GM23338 (cell line): ENCODE measurements at regions not wholly inside any gene's neighbourhood (a gene's known extent, or its start where the extent isn't known, plus 50 kb on each side); places are given as distances from the start of the nearest gene placed in this dataset.

Source experiments
- ATAC-seq: fragments of 200-7000 bp; cut with Tn5 transposase; 3 replicates; pipeline ENCODE4 v1.9.1; 2020
- DNase-seq: peaks from one replicate; pipeline ENCODE4 v3.0.0-alpha.2; 2015; ENCODE audit warnings: low spot score
- H2AFZ ChIP-seq: fragments of 200-600 bp; sonication (generic); 2 replicates; pipeline ENCODE4 v1.8.0; 2016; ENCODE audit warnings: antibody characterized with exemption, mild to moderate bottlenecking, moderate library complexity
- H3F3A ChIP-seq: fragments of 200-600 bp; sonication (generic); replicated peaks from 2 replicates; pipeline ENCODE4 v1.8.0; 2017; ENCODE audit warnings: antibody characterized with exemption, mixed run types, low read depth
- H3K27ac ChIP-seq: fragments of 200-600 bp; sonication (generic); 2 replicates; pipeline ENCODE4 v1.6.1; 2016; ENCODE audit warnings: low read depth
- H3K27me3 ChIP-seq: fragments of 200-600 bp; sonication (generic); 2 replicates; pipeline ENCODE4 v1.8.0; 2016; ENCODE audit warnings: mild to moderate bottlenecking, mixed run types, moderate library complexity; ENCODE audit not compliant: insufficient read depth
- H3K36me3 ChIP-seq: fragments of 200-600 bp; sonication (generic); 2 replicates; pipeline ENCODE4 v1.8.0; 2016; ENCODE audit warnings: mild to moderate bottlenecking; ENCODE audit not compliant: insufficient read depth
- H3K4me1 ChIP-seq: fragments of 200-600 bp; sonication (generic); 2 replicates; pipeline ENCODE4 v1.8.0; 2016; ENCODE audit warnings: mild to moderate bottlenecking, moderate library complexity; ENCODE audit not compliant: insufficient read depth
- H3K4me2 ChIP-seq: fragments of 200-600 bp; sonication (generic); 2 replicates; pipeline ENCODE4 v1.7.1; 2017; ENCODE audit warnings: mixed run types
- H3K4me3 ChIP-seq: fragments of 200-600 bp; sonication (generic); 2 replicates; pipeline ENCODE4 v1.6.1; 2016; ENCODE audit warnings: mixed run types
- H3K79me2 ChIP-seq: fragments of 200-600 bp; sonication (generic); replicated peaks from 2 replicates; pipeline ENCODE4 v1.8.0; 2017; ENCODE audit warnings: mild to moderate bottlenecking; ENCODE audit not compliant: insufficient read depth
- H3K9me2 ChIP-seq: fragments of 200-600 bp; sonication (generic); 2 replicates; pipeline ENCODE4 v1.8.0; 2017; ENCODE audit not compliant: insufficient read depth
- H4K20me1 ChIP-seq: fragments of 200-600 bp; sonication (generic); replicated peaks from 2 replicates; pipeline ENCODE4 v1.8.0; 2017; ENCODE audit warnings: mild to moderate bottlenecking; ENCODE audit not compliant: insufficient read depth
- H3K27ac Mint-ChIP-seq: 2 replicates; pipeline ENCODE4 v1.8.0; 2020; ENCODE audit warnings: inconsistent platforms, mild to moderate bottlenecking, moderate library complexity, mixed read lengths
- H3K27me3 Mint-ChIP-seq: 3 replicates; pipeline ENCODE4 v1.8.0; 2022; ENCODE audit warnings: low read depth, mild to moderate bottlenecking, moderate library complexity, mixed read lengths, inconsistent platforms; ENCODE audit not compliant: insufficient read depth, poor library complexity
- H3K36me3 Mint-ChIP-seq: 3 replicates; pipeline ENCODE4 v1.8.0; 2021; ENCODE audit warnings: low read depth, mild to moderate bottlenecking, inconsistent platforms, moderate library complexity, mixed read lengths
- H3K4me1 Mint-ChIP-seq: 3 replicates; pipeline ENCODE4 v1.8.0; 2020; ENCODE audit warnings: mild to moderate bottlenecking, inconsistent platforms, mixed read lengths
- H3K4me3 Mint-ChIP-seq: 3 replicates; pipeline ENCODE4 v1.8.0; 2021; ENCODE audit warnings: moderate library complexity, mild to moderate bottlenecking, inconsistent platforms, mixed read lengths
- H3K9me3 Mint-ChIP-seq: 3 replicates; pipeline ENCODE4 v1.8.0; 2020; ENCODE audit warnings: moderate library complexity, mild to moderate bottlenecking, inconsistent platforms, mixed read lengths
- CREB1 ChIP-seq: fragments of 250-450 bp; sonication (Bioruptor Pico); IDR thresholded peaks from 2 replicates; pipeline ENCODE4 v1.5.0; 2020; ENCODE audit warnings: low read depth, mild to moderate bottlenecking, moderate library complexity
- EZH2 ChIP-seq: fragments of 200-600 bp; sonication (generic); IDR thresholded peaks from one replicate; pipeline ENCODE4 v1.8.0; 2017; ENCODE audit warnings: antibody characterized with exemption, mild to moderate bottlenecking, low read depth; ENCODE audit not compliant: unreplicated experiment
- EZH2phosphoT487 ChIP-seq: fragments of 200-600 bp; sonication (generic); IDR thresholded peaks from one replicate; pipeline ENCODE4 v1.8.1; 2018; ENCODE audit warnings: antibody characterized with exemption; ENCODE audit not compliant: unreplicated experiment
- NANOG ChIP-seq: IDR thresholded peaks from 2 replicates; pipeline ENCODE4 v1.6.1; 2016; ENCODE audit warnings: antibody characterized with exemption, borderline replicate concordance
- POLR2AphosphoS5 ChIP-seq: IDR thresholded peaks from 2 replicates; pipeline ENCODE4 v1.6.1; 2016; ENCODE audit warnings: antibody characterized with exemption, low read depth
- ZNF331 ChIP-seq: fragments of 250-450 bp; sonication (Bioruptor Pico); IDR thresholded peaks from 2 replicates; pipeline ENCODE4 v1.5.0; 2020; ENCODE audit warnings: low read depth, mild to moderate bottlenecking, moderate library complexity
- ZNF462 ChIP-seq: fragments of 250-450 bp; sonication (Bioruptor Pico); IDR thresholded peaks from 2 replicates; pipeline ENCODE4 v1.5.0; 2020; ENCODE audit warnings: mild to moderate bottlenecking, moderate library complexity
- TF ChIP-seq, protein P1 (sequence below), 2 experiments: fragments of 200-600 bp in 1 of 2; sonication (generic) in 1 of 2; conservative IDR thresholded peaks; 2 replicates each; pipeline versions ENCODE4 v1.5.1 to v1.6.1; 2016 to 2017; ENCODE audit warnings: antibody characterized with exemption in 2 of 2, low read depth in 2 of 2, mild to moderate bottlenecking in 2 of 2, moderate library complexity in 1 of 2
- TF ChIP-seq, protein P2 (sequence below): IDR thresholded peaks from 2 replicates; pipeline ENCODE4 v1.6.1; 2016; ENCODE audit warnings: antibody characterized with exemption
- TF ChIP-seq, protein P3 (sequence below): IDR thresholded peaks from one replicate; pipeline ENCODE4 v1.6.1; 2018; ENCODE audit warnings: antibody characterized with exemption; ENCODE audit not compliant: unreplicated experiment

GRCh38 chr10:5588080-5588453 lies 63.3 kb downstream of the CALML3 start (continued):
- TF ChIP-seq, protein P1, sequence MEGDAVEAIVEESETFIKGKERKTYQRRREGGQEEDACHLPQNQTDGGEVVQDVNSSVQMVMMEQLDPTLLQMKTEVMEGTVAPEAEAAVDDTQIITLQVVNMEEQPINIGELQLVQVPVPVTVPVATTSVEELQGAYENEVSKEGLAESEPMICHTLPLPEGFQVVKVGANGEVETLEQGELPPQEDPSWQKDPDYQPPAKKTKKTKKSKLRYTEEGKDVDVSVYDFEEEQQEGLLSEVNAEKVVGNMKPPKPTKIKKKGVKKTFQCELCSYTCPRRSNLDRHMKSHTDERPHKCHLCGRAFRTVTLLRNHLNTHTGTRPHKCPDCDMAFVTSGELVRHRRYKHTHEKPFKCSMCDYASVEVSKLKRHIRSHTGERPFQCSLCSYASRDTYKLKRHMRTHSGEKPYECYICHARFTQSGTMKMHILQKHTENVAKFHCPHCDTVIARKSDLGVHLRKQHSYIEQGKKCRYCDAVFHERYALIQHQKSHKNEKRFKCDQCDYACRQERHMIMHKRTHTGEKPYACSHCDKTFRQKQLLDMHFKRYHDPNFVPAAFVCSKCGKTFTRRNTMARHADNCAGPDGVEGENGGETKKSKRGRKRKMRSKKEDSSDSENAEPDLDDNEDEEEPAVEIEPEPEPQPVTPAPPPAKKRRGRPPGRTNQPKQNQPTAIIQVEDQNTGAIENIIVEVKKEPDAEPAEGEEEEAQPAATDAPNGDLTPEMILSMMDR (conservative IDR thresholded peaks at IDR 0.05; ENCODE audit: low read depth in 2 of 2): no peak
- no peak for TF ChIP-seq ZNF331
- TF ChIP-seq, protein P2, sequence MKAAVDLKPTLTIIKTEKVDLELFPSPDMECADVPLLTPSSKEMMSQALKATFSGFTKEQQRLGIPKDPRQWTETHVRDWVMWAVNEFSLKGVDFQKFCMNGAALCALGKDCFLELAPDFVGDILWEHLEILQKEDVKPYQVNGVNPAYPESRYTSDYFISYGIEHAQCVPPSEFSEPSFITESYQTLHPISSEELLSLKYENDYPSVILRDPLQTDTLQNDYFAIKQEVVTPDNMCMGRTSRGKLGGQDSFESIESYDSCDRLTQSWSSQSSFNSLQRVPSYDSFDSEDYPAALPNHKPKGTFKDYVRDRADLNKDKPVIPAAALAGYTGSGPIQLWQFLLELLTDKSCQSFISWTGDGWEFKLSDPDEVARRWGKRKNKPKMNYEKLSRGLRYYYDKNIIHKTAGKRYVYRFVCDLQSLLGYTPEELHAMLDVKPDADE: no peak
- no peak for TF ChIP-seq POLR2AphosphoS5

DNA sequence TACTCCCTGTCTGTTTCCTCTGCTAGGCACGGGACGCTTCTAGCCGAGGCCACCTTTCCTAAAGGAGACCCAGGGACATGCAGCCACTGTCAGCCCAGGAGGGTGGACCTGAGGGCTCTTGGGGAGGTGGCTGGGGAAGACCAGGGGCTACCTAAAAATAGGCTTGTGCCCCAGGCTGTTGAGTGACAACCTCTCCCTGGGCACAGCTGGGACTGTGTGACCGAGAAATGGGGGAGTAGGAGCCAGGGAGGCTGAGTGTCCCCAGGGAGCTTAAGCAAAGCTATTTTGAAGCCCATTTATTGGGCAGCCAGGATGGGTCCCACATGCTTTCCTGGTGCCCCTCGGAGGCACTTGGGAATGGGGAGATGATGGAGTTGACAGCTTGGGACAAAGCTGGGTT lies 63.8 kb downstream of the CALML3 start:
- Histone ChIP-seq H3K27me3 (no peaks in the 10 kb centered on the region), H3K9me2 (no peaks in the 10 kb centered on the region), H3K79me2 (no peaks in the 10 kb centered on the region), H2AFZ (no peak overlapping the region), H3K4me3 (no peak overlapping the region), H3K27ac (no peak overlapping the region), H3F3A (no peaks in the 10 kb centered on the region), H4K20me1 (no peaks in the 10 kb centered on the region), H3K4me2 (no peak overlapping the region), H3K36me3 (no peaks in the 10 kb centered on the region), H3K4me1 (peaks cover 45% of the 10 kb centered on the region)
- Mint-ChIP-seq H3K4me3 (no peak overlapping the region), H3K9me3 (no peaks in the 10 kb centered on the region), H3K36me3 (no peaks in the 10 kb centered on the region), H3K27me3 (peaks cover 14% of the 10 kb centered on the region), H3K27ac (no peak overlapping the region), H3K4me1 (peaks cover 47% of the 10 kb centered on the region)
- TF ChIP-seq ZNF331: no peak
- TF ChIP-seq NANOG: no peak
- no peak for TF ChIP-seq EZH2
- TF ChIP-seq, protein P3, sequence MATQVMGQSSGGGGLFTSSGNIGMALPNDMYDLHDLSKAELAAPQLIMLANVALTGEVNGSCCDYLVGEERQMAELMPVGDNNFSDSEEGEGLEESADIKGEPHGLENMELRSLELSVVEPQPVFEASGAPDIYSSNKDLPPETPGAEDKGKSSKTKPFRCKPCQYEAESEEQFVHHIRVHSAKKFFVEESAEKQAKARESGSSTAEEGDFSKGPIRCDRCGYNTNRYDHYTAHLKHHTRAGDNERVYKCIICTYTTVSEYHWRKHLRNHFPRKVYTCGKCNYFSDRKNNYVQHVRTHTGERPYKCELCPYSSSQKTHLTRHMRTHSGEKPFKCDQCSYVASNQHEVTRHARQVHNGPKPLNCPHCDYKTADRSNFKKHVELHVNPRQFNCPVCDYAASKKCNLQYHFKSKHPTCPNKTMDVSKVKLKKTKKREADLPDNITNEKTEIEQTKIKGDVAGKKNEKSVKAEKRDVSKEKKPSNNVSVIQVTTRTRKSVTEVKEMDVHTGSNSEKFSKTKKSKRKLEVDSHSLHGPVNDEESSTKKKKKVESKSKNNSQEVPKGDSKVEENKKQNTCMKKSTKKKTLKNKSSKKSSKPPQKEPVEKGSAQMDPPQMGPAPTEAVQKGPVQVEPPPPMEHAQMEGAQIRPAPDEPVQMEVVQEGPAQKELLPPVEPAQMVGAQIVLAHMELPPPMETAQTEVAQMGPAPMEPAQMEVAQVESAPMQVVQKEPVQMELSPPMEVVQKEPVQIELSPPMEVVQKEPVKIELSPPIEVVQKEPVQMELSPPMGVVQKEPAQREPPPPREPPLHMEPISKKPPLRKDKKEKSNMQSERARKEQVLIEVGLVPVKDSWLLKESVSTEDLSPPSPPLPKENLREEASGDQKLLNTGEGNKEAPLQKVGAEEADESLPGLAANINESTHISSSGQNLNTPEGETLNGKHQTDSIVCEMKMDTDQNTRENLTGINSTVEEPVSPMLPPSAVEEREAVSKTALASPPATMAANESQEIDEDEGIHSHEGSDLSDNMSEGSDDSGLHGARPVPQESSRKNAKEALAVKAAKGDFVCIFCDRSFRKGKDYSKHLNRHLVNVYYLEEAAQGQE: no peak
- TF ChIP-seq POLR2AphosphoS5: no peak
- no peak for TF ChIP-seq ZNF462
- no peak for TF ChIP-seq EZH2phosphoT487
- TF ChIP-seq, protein P1 (conservative IDR thresholded peaks at IDR 0.05; ENCODE audit: low read depth in 2 of 2): no peak
- TF ChIP-seq CREB1 (CRISPR knock-in tag): no peak
- no peak for ATAC-seq
- DNase-seq: no peak
